Fibroblast of mammary gland (primary cell): ENCODE measurements at regions not wholly inside any gene's neighbourhood (a gene's known extent, or its start where the extent isn't known, plus 50 kb on each side); places are given as distances from the start of the nearest gene placed in this dataset.
A peak's percentile ranks its signal among the peaks of the same experiment; 100 is the strongest.

Experiments used
- DNase-seq: peaks from one replicate; pipeline ENCODE4 v3.0.0-alpha.2; 2010; ENCODE audit warnings: low read depth
- H3K4me3 ChIP-seq: 2 replicates; pipeline ENCODE4 v1.5.1; 2011; ENCODE audit warnings: low read depth, mild to moderate bottlenecking, low read length, moderate library complexity; ENCODE audit not compliant: control insufficient read depth
- TF ChIP-seq, protein P1 (sequence below): conservative IDR thresholded peaks from 2 replicates; pipeline ENCODE4 v1.5.1; 2011; ENCODE audit warnings: low read depth, low read length, inconsistent platforms; ENCODE audit not compliant: control insufficient read depth, insufficient read depth

DNA sequence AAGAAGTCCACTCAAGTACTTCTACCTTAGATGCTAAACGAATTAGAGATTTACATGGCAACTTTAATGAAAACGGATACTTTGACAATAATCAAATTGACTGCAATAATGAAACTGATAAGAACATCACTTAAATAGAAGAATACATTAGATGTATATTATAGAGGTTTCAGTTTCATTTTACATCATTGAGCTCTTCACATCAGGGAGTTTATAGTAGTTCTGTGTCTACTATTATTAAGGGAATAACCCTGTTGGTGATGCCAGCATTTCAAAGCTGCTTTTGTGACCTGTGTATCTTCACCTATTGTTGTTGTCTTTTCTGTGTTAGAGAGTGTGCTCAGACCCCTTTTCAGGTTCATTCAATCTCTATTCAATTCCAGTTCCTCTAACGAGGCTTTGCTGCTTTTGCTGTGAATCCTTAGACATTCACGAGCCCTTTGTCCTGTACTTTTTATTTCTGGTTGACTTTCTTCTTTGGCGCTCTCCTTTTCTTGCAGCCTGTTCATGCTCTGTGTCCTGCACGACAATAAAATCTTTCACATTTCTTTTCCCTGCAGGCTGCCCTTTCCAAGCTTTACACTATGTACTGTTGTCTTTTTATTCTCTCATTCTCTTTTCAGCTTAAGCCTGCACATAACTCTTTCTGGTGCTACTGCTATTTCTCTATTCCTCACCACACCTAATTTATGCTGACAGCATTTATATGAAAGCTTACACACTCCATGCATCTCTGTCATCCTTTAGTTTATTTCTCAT is 232.1 kb downstream of the CPE start:
- TF ChIP-seq, protein P1, sequence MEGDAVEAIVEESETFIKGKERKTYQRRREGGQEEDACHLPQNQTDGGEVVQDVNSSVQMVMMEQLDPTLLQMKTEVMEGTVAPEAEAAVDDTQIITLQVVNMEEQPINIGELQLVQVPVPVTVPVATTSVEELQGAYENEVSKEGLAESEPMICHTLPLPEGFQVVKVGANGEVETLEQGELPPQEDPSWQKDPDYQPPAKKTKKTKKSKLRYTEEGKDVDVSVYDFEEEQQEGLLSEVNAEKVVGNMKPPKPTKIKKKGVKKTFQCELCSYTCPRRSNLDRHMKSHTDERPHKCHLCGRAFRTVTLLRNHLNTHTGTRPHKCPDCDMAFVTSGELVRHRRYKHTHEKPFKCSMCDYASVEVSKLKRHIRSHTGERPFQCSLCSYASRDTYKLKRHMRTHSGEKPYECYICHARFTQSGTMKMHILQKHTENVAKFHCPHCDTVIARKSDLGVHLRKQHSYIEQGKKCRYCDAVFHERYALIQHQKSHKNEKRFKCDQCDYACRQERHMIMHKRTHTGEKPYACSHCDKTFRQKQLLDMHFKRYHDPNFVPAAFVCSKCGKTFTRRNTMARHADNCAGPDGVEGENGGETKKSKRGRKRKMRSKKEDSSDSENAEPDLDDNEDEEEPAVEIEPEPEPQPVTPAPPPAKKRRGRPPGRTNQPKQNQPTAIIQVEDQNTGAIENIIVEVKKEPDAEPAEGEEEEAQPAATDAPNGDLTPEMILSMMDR, result no peak
- DNase-seq, result no peak
- no peak overlapping the region for H3K4me3 ChIP-seq

DNA sequence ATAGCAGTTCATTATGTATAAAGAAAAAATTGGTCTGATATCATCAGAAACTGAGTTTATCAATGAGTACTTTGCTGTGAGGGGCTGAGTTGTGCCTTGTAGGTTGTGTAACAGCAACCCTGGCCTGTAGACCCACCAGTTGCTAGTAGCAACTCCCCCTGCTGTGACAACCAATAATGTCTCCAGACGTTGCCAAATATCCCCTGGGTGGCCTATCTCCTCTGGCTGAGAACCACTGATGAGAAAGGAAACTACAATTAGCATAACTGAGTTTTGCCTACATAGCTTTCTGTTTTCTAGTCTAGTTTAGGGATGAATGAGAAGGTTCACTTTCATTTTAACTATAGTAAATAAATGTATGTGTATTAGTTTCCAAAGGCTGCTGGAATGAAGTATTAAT is 234.1 kb downstream of the CPE start:
- H3K4me3 ChIP-seq, result no peak overlapping the region
- TF ChIP-seq, protein P1, result no peak
- no peak for DNase-seq

DNA sequence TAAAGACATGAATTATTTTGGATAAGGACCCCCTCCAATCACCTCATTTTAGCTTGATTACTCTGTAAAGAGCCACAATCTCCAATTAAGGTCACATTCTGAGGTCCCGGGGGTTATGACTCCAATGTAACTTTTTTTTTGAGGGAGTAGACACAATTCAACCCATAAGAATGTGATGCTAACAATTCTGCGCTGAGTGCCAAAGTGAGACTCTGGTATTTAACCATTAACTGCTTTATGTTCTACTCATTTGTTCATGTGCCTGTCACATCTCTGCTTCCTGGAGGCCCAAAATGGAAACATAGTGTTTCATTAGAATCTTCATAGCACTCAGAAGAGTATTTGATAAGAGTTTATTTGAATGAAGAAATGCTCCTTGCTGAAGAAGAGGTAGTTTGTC is 234.8 kb downstream of the CPE start:
- DNase-seq, result no peak
- TF ChIP-seq, protein P1, result no peak
- H3K4me3 ChIP-seq, result no peak overlapping the region

DNA sequence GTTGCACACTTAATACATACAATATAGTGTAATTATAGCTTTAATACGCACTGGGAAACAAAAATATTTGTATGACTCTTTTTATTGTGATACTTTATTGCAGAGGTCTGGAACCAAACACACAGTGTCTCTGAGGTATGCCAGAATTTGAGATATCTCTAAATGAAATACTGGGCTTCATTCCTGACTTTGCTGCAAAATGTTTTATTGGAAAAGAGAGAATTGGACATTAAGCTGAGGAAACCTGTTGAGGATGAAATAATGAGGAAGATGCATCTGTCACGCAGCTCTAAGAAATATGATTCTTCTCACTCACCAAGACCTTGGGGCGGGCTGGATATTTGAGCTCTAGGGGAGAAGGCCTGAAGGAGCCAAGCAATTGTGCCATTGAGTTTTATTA is 242.1 kb downstream of the CPE start:
- H3K4me3 ChIP-seq, result no peak overlapping the region
- TF ChIP-seq, protein P1, result no peak
- no peak for DNase-seq

DNA sequence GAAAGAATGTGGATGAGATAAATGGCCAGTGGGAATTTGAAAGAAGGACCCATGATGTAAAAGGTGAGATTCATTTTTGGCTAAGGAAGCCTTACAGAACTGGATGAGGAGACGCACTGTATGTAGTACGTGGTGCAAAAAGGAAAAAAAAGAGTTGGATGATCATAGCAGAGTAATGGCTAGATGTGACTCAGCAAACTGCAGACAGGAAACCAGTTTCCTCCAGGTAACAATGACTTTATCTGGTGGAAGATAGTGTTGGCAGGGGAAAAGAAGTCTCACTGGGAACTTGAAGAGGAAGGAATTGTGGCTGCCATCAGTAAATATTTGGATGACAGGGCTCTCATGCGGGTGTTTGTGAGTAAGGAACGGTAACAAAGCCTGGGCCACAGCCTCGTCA is 243.2 kb downstream of the CPE start:
- no peak overlapping the region for H3K4me3 ChIP-seq
- no peak for DNase-seq
- TF ChIP-seq, protein P1, result no peak

DNA sequence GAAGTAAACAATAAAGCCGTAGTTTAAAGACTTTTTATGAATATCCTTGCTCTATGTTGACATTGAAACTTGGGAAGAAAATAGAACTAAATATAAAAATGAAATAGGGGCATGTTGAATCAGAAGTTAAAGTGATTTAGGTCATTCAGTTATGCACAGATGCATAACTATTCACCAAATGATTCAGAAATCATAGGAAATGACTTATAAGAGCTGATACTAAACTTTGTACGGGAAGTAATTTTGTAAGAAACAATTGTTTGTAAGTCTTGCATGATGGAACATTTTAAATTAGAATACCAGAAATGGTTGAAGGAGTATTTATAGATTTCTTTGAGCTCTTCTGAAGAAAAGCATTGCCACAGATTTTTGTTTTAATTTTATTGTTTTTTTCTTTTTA is 246.5 kb downstream of the CPE start:
- peak; percentile 30 for DNase-seq
- H3K4me3 ChIP-seq, result no peak overlapping the region
- TF ChIP-seq, protein P1, result no peak
